HG02943 (cell line): ENCODE measurements at regions not wholly inside any gene's neighbourhood (a gene's known extent, or its start where the extent isn't known, plus 50 kb on each side); places are given as distances from the start of the nearest gene placed in this dataset.
"Not testable (repeated sequence)": the region's sequence is repeated elsewhere in the genome, so short reads cannot be mapped to it uniquely, and the experiment has no call there.

Experiments used
- ATAC-seq: cut with Tn5 transposase; IDR thresholded peaks from one replicate; pipeline ENCODE4 v1.9.1; 2021; ENCODE audit warnings: mild to moderate bottlenecking, low read depth, moderate library complexity; ENCODE audit not compliant: unreplicated experiment

DNA sequence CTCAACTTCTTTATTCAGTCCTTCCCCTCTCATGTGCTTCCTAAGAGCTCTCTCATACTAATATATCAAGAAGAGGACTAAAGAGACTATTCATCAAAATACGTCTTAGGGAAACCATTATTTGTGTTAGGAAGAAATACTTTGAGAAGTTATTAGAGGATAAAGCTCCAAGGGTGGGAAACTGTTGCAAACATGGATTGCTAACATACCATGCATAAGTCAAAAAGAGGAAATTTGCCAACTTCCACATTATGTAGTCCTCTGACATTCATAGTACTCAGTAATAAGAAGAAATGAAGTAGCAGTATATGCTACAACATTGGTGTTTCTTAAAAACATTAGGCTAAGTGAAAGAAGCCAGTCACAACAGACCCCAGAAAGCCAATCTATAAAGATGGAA is 128.8 kb upstream of the CLEC14A start:
- no peak for ATAC-seq

DNA sequence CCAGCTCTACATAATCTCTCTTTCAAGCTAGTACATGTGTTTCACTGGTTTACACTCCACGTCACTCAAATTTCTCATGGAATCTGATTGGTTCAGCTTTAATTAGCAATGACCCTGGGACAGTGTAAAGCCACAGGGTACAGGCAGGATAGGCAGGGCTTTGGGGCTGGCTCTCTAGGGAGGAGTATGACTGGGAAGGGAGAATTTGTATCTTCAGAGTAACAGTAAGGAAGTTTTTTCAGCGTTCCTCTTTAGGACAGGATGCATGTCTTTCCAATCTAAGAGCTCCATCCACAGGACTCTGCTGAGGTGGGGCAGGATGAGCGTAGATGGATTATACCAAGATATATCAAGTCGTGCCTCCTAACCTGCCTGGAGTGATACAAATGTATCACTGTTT is 112.0 kb upstream of the CLEC14A start:
- ATAC-seq, result no peak

DNA sequence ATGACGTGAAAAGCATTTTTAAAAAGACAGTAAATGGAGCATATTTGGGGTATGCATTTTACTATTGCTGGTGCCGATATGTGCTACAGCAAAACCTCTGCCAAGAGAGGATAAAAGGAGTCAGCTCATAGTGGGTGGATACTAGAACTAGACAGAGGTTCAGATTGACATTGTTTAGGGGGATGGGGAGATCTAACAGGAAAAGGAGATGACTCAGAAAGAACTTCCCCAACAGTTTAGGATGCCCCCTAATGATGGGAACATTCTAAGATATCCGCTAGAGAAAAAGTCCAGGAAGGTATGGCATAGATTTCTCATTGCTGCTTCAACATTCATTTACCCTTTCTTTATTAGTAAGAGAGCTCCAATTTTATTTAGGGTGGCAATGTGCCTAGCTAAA is 110.5 kb upstream of the CLEC14A start:
- no peak for ATAC-seq

- no peak for ATAC-seq
Observed at GRCh38 chr14:38363217-38363616, 107.3 kb upstream of the CLEC14A start.

DNA sequence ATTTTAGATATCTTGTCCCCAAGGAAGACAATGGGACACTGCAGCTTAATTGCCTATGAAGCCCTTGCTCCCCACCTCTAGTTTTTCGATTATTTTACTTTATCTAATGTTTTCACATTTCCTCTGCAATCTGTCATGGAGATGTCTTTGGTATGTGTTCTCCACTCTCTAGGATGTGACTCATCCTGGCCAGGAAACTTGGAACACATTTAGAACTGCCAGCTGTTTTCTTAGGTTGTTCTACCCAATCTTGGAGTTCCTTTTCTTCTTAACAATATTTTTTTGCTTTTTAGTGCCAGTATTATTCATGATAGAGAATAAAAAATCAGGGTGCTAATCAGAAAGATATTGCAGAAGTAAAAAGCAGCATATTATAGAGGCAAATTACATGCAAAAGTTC is 101.7 kb upstream of the CLEC14A start:
- ATAC-seq, result no peak

DNA sequence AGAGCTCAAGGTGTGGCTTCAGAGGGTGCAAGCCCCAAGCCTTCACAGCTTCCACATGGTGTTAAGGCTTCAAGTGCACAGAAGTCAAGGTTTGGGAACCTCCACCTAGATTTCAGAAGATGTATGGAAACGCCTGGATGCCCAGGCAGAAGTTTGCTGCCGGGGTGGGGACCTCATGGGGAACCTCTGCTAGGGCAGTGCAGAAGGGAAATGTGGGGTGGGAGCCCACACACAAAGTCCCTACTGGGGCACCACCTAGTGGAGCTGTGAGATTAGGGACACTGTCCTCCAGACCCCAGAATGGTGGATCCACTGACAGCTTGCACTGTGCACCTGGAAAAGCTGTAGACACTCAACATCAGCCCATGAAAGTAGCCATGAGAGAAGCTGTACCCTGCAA is 99.6 kb upstream of the CLEC14A start:
- ATAC-seq, result not testable (repeated sequence)

DNA sequence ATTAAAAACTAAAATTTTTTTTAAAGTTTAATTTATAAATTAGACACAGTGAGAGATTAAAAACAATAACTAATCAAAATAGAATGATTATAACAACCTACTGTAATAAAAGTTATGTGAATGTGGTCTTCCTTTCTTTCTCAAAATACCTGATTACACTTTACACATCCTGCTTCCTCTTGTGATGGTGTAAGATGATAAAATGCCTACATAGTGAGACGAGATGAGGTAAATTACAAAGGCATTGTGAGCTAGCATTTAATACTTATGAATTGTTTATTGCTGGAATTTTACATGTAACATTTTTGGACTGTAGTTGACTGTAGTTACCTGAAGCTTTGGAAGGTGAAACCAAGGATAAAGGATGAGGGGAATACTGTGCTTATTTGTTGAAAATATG is 94.2 kb upstream of the CLEC14A start:
- ATAC-seq, result no peak

DNA sequence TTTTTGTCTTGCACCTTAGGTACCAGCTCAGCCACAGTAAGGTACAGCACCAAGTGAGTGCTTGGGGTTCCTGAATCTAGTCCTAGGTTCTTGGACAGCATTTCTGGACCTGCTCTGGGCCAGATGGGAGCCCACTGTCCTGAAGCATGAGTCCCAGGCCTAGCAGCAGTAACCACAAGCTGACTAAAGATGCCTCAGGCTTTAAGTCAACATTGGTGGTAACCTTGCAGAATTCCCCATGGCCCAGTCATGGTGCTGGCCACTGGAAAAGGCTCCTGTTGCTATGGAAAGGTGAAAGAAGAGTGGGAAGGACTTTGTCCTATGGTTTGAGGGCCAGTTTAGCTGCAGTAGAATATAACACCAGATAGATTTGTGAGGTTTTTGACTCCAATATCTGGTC is 86.9 kb upstream of the CLEC14A start:
- no peak for ATAC-seq

GRCh38 chr14:38339696-38340095 is 83.8 kb upstream of the CLEC14A start:
- no peak for ATAC-seq

- ATAC-seq, result no peak
Observed at GRCh38 chr14:38336298-38336697, 80.4 kb upstream of the CLEC14A start.

DNA sequence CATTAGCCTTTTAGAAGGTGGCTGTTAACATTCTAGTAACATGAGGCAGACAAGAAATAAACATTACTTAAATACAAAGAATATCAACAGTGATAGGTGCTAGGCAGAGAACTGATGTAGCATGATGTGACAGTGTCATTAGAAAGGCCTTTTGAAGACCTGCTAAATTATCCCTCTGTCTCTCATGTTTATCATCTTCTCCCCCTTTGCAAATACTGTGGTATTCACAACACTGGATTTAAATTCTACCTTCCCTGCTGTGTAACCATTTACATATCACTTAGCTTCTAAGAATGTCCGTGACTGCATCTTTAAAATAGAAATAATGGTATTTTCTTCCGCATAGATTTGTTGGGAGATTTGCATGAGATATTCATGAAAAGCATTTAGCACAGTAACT is 74.4 kb upstream of the CLEC14A start:
- ATAC-seq, result no peak

- no peak for ATAC-seq
Observed at GRCh38 chr14:38329246-38329645, 73.4 kb upstream of the CLEC14A start.

- no peak for ATAC-seq
Observed at GRCh38 chr14:38316922-38317321, 61.0 kb upstream of the CLEC14A start.

- ATAC-seq, result no peak
Observed at GRCh38 chr14:38311655-38312054, 55.8 kb upstream of the CLEC14A start.

DNA sequence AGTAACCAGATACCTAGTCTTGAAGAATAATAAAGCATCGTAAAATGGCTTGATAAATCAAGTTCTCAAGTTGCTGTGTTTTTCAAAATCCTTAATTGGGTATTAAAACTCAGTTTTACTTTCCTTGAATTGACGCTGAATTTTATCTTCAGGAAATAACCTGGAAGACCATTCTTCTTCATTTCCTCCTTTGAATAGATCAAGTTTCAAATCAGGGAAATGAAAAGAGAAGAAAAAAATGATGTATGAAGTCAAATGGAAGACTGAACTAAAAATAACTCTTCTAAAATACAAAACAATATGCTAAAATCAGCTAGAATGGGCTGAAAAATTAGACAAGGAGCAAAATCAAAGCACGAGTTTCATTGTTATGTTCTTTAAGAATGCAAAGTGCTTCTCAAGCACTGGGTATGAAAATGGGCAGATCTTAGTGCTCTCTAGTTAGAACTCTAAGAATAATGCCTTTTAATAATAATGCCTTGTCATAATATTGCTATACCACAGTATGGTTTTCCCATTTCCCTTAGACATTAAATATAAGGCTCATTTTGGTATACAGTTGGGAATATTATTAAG is 54.6 kb upstream of the CLEC14A start:
- ATAC-seq, result no peak

DNA sequence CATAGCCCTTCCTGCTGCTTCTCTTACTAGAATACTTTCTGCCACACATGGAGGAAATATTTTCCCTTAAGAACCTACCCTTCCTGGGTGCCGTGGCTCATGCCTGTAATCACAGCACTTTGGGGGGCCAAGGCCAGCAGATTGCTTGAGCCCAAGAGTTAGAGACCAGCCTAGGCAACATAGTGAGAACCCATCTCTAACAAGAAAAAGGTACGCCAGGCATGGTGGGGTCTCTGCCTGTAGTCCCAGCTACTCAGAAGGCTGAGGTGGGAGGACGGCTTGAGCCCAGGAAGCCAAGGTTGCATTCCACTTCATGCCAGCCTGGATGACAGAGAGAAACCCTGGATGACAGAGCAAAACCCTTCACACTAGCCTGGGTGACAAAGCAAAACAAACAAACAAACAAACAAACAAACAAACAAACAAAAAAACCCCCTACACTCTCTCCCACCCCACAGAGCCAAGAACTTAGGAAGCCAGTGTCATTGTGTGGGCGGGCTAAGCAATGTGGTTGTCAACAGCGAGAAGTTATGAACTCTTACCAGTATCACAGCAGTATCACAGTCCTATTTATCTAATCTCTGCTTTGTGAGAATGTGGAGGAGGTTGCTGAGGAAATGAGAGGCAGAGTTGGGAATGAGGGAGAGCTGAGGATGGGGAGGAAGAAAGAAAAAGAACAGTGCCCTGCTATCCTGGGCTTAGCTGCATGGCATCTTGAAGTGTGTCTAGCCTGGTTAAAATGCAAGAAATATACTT is 53.8 kb upstream of the CLEC14A start:
- ATAC-seq, result no peak
